ENCODE measurements at regions not wholly inside any gene's neighbourhood (a gene's known extent, or its start where the extent isn't known, plus 50 kb on each side); places are given as distances from the start of the nearest gene placed in this dataset.

- no peak for DNase-seq (ENCODE audit: low read depth in 2 of 2)
These were observed 51.6 kb upstream of the NLRP1 start for GRCh38 chr17:5635949-5636348.

GRCh38 chr17:5638596-5638995 lies 54.3 kb upstream of the NLRP1 start:
- DNase-seq (ENCODE audit: low read depth in 2 of 2) = no peak

- DNase-seq (ENCODE audit: low read depth in 2 of 2) = no peak
These were observed 56.4 kb upstream of the NLRP1 start for GRCh38 chr17:5640726-5641125.

- DNase-seq (ENCODE audit: low read depth in 2 of 2) = no peak
These were observed 58.4 kb upstream of the NLRP1 start for GRCh38 chr17:5642752-5643151.

GRCh38 chr17:5644065-5644464 lies 59.8 kb upstream of the NLRP1 start:
- DNase-seq (ENCODE audit: low read depth in 2 of 2) = no peak

- DNase-seq (ENCODE audit: low read depth in 2 of 2) = no peak
These were observed 67.0 kb upstream of the NLRP1 start for GRCh38 chr17:5651348-5651747.

- no peak for DNase-seq (ENCODE audit: low read depth in 2 of 2)
These were observed 77.3 kb upstream of the NLRP1 start for GRCh38 chr17:5661491-5662125.

- DNase-seq (ENCODE audit: low read depth in 2 of 2) = no peak
These were observed 78.2 kb upstream of the NLRP1 start for GRCh38 chr17:5662409-5663085.

GRCh38 chr17:5665164-5665563 lies 80.9 kb upstream of the NLRP1 start:
- DNase-seq (ENCODE audit: low read depth in 2 of 2) = no peak

GRCh38 chr17:5667871-5668270 lies 83.6 kb upstream of the NLRP1 start:
- DNase-seq (ENCODE audit: low read depth in 2 of 2) = no peak

GRCh38 chr17:5668557-5669138 lies 84.3 kb upstream of the NLRP1 start:
- no peak for DNase-seq (ENCODE audit: low read depth in 2 of 2)

- DNase-seq (ENCODE audit: low read depth in 2 of 2) = no peak
These were observed 84.9 kb upstream of the NLRP1 start for GRCh38 chr17:5669191-5669590.

- no peak for DNase-seq (ENCODE audit: low read depth in 2 of 2)
These were observed 87.8 kb upstream of the NLRP1 start for GRCh38 chr17:5672141-5672540.

- DNase-seq (ENCODE audit: low read depth in 2 of 2) = no peak
These were observed 88.6 kb upstream of the NLRP1 start for GRCh38 chr17:5672815-5673430.

- DNase-seq (ENCODE audit: low read depth in 2 of 2) = no peak
These were observed 91.5 kb upstream of the NLRP1 start for GRCh38 chr17:5675625-5676421.

GRCh38 chr17:5677620-5678019 lies 93.3 kb upstream of the NLRP1 start:
- no peak for DNase-seq (ENCODE audit: low read depth in 2 of 2)

- no peak for DNase-seq (ENCODE audit: low read depth in 2 of 2)
These were observed 93.9 kb upstream of the NLRP1 start for GRCh38 chr17:5678171-5678570.

GRCh38 chr17:5680766-5681165 lies 96.5 kb upstream of the NLRP1 start:
- DNase-seq (ENCODE audit: low read depth in 2 of 2) = no peak

GRCh38 chr17:5683241-5683640 lies 98.9 kb upstream of the NLRP1 start:
- DNase-seq (ENCODE audit: low read depth in 2 of 2) = no peak

- no peak for DNase-seq (ENCODE audit: low read depth in 2 of 2)
These were observed 101.8 kb upstream of the NLRP1 start for GRCh38 chr17:5686074-5686635.

- DNase-seq (ENCODE audit: low read depth in 2 of 2) = no peak
These were observed 103.3 kb upstream of the NLRP1 start for GRCh38 chr17:5687646-5688045.

- DNase-seq (ENCODE audit: low read depth in 2 of 2) = no peak
These were observed 109.5 kb upstream of the NLRP1 start for GRCh38 chr17:5693821-5694220.

Measured in stimulated activated CD4-positive, alpha-beta T cell treated with anti-CD3 and anti-CD28 coated beads, Interleukin-15, amount 100 ng/mL, for 48 hours (primary cell).